ENCODE measurements at regions not wholly inside any gene's neighbourhood (a gene's known extent, or its start where the extent isn't known, plus 50 kb on each side); places are given as distances from the start of the nearest gene placed in this dataset.

DNA sequence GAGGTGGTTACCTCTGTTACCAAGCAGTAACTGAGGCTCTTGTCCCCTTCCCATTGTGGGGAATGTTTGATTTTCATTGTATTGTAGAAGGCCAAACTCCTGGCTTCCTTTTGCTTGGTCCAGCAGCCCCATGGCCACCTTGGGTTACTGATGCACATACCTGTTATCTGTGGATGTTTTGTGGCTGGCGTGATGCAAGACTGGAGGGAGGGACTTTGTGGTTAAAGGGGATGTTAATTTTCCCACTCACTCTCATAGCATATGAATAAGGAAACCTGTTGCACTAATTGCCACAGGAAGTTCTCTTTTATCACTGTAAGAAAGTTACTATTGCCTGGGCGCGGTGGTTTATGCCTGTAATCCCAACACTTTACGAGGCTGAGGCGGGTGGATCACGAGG is 168.6 kb upstream of the HS3ST4 start:
- no peaks in the 10 kb centered on the region for H3K36me3 ChIP-seq
- no peak overlapping the region for H3K4me3 ChIP-seq
- no peaks in the 10 kb centered on the region for H3K4me1 ChIP-seq
- WGBS, 2 donors = 75 to 84% methylated on average over 6 of the region's 6 CpGs
- TF ChIP-seq CTCF (IDR thresholded peaks at IDR 0.05) = no peak
- no peak for TF ChIP-seq POLR2A (IDR thresholded peaks at IDR 0.05)
- TF ChIP-seq EP300 (IDR thresholded peaks at IDR 0.05) = no peak
- no peak for TF ChIP-seq POLR2AphosphoS5 (IDR thresholded peaks at IDR 0.05)
- H3K27me3 ChIP-seq = no peaks in the 10 kb centered on the region
- DNase-seq (no peak), ATAC-seq (ENCODE audit: low FRiP score in 2 of 2) (no peak)
- H3K9me3 ChIP-seq = no peaks in the 10 kb centered on the region
- no peak overlapping the region for H3K27ac ChIP-seq

- ATAC-seq (ENCODE audit: low FRiP score in 2 of 2) = no peak
Observed at GRCh38 chr16:25512041-25512440, 179.7 kb upstream of the HS3ST4 start.

DNA sequence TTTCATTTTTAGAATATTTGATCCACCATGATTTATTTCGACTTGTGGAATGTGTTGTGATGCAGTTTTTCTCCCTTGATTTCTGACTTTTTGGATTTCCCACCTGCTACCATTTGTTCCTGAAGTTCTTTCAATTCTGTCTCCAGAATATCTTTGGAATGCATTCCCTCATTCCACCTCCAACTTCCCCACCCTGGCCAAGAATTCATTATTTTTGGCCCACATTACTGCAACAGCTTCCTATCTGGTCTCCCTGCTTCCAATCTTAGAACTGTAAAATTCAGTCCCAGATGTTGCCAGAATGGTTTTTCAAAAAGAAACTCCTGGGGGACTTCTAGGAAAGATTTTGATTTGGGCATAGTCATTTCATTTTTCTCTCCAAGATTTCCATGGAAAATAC is 182.3 kb upstream of the HS3ST4 start:
- Histone ChIP-seq H3K4me3 (no peak overlapping the region), H3K4me1 (no peaks in the 10 kb centered on the region), H3K36me3 (no peaks in the 10 kb centered on the region), H3K27me3 (no peaks in the 10 kb centered on the region), H3K27ac (no peak overlapping the region), H3K9me3 (no peaks in the 10 kb centered on the region)
- no peak for ATAC-seq (ENCODE audit: low FRiP score in 2 of 2)
- DNase-seq = no peak
- 50 to 64% methylated on average over 1 of the region's 1 CpG for WGBS, 2 donors
- no peak for TF ChIP-seq EP300 (IDR thresholded peaks at IDR 0.05)
- TF ChIP-seq CTCF (IDR thresholded peaks at IDR 0.05) = no peak
- TF ChIP-seq POLR2A (IDR thresholded peaks at IDR 0.05) = no peak
- TF ChIP-seq POLR2AphosphoS5 (IDR thresholded peaks at IDR 0.05) = no peak

More at GRCh38 chr16:25512041-25512440, 179.7 kb upstream of the HS3ST4 start:
- Histone ChIP-seq H3K36me3 (no peaks in the 10 kb centered on the region), H3K27ac (no peak overlapping the region), H3K9me3 (no peaks in the 10 kb centered on the region), H3K27me3 (no peaks in the 10 kb centered on the region), H3K4me3 (no peak overlapping the region), H3K4me1 (no peaks in the 10 kb centered on the region)
- TF ChIP-seq POLR2A (IDR thresholded peaks at IDR 0.05) (no peak), EP300 (IDR thresholded peaks at IDR 0.05) (no peak), POLR2AphosphoS5 (IDR thresholded peaks at IDR 0.05) (no peak), CTCF (IDR thresholded peaks at IDR 0.05) (no peak)
- DNase-seq = no peak

DNA sequence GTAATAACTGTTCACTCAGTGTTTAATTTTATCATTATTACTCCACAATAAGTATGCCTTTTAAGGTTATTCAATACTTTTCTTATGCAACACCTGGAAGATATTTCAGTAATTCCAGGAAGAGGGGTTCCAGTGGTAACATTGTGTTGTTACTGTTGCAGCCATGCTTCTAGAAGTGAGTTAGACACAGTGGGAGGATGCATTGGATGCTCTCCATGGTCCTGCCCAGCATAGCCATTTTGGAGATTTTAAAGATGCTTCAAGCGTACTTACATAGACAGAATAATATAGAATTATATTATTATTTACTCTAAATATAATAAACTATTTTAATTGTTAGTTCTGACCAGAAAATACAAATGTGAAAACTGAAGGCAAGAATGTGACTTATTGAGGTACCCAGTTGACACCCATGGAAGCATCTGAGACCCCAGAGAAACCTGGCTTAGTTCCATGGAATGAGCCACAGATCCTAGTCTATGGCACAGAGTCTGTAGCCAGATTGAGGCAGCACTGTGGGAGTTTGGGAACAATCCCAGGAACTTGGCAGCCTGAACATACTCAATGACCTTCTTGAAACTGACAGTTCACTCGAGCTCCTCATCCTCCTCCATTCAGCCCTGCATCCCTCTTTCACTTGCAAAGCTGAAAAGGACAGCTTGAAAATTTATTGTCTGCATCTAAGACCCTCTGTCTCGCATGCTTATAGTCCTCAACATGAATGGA is 190.1 kb upstream of the HS3ST4 start:
- ATAC-seq (ENCODE audit: low FRiP score in 2 of 2) = no peak
- no peaks in the 10 kb centered on the region for H3K36me3 ChIP-seq
- TF ChIP-seq EP300 (IDR thresholded peaks at IDR 0.05) (no peak), POLR2AphosphoS5 (IDR thresholded peaks at IDR 0.05) (no peak), CTCF (IDR thresholded peaks at IDR 0.05) (no peak), POLR2A (IDR thresholded peaks at IDR 0.05) (no peak)
- no peaks in the 10 kb centered on the region for H3K4me1 ChIP-seq
- WGBS, 2 donors = 53 to 71% methylated on average over 3 of the region's 3 CpGs
- H3K27ac ChIP-seq = no peak overlapping the region
- H3K27me3 ChIP-seq = no peaks in the 10 kb centered on the region
- no peak overlapping the region for H3K4me3 ChIP-seq
- no peak for DNase-seq
- H3K9me3 ChIP-seq = no peaks in the 10 kb centered on the region

GRCh38 chr16:25494292-25494691 is 197.5 kb upstream of the HS3ST4 start:
- H3K36me3 ChIP-seq = no peaks in the 10 kb centered on the region
- DNase-seq (no peak), ATAC-seq (ENCODE audit: low FRiP score in 2 of 2) (no peak)
- H3K27me3 ChIP-seq = no peaks in the 10 kb centered on the region
- no peak for TF ChIP-seq EP300 (IDR thresholded peaks at IDR 0.05)
- no peak for TF ChIP-seq POLR2A (IDR thresholded peaks at IDR 0.05)
- no peak for TF ChIP-seq POLR2AphosphoS5 (IDR thresholded peaks at IDR 0.05)
- TF ChIP-seq CTCF (IDR thresholded peaks at IDR 0.05) = no peak
- no peak overlapping the region for H3K4me3 ChIP-seq
- no peaks in the 10 kb centered on the region for H3K4me1 ChIP-seq
- WGBS, 2 donors = 58% methylated on average over 2 of the region's 2 CpGs; no CpG with 5 or more reads in 1 of the 2 donors
- no peak overlapping the region for H3K27ac ChIP-seq
- no peaks in the 10 kb centered on the region for H3K9me3 ChIP-seq
